Heart right ventricle (tissue), 16 donors: ENCODE measurements at regions not wholly inside any gene's neighbourhood (a gene's known extent, or its start where the extent isn't known, plus 50 kb on each side); places are given as distances from the start of the nearest gene placed in this dataset.

Source experiments
- ATAC-seq, 8 donors: fragments of 200-7000 bp; cut with Tn5 transposase; one replicate each; pipeline ENCODE4 v1.9.1; 2020; ENCODE audit warnings: mild to moderate bottlenecking in 8 of 8, moderate library complexity in 8 of 8, moderate number of reproducible peaks in 1 of 8
- DNase-seq, 2 donors: peaks; one replicate each; pipeline ENCODE4 v3.0.0-alpha.2; 2020
- H3K27ac ChIP-seq, 10 donors: fragments of 200-600 bp; sonication (generic) in 2 of 10; one replicate each; pipeline versions ENCODE4 v1.5.0 to v1.8.0; 2020 to 2022; ENCODE audit warnings: mild to moderate bottlenecking in 3 of 10
- H3K27me3 ChIP-seq, 7 donors: fragments of 200-600 bp; one replicate each; pipeline ENCODE4 v1.8.0; 2021 to 2022; ENCODE audit warnings: mild to moderate bottlenecking in 2 of 7
- H3K36me3 ChIP-seq, 9 donors: fragments of 200-600 bp; sonication (generic) in 1 of 9; one replicate each; pipeline versions ENCODE4 v1.5.0 to v1.8.0; 2020 to 2022; ENCODE audit warnings: mild to moderate bottlenecking in 2 of 9
- H3K4me1 ChIP-seq, 9 donors: fragments of 200-600 bp; sonication (generic) in 1 of 9; one replicate each; pipeline versions ENCODE4 v1.5.0 to v1.8.0; 2020 to 2022; ENCODE audit warnings: mild to moderate bottlenecking in 4 of 9
- H3K4me3 ChIP-seq, 10 donors: fragments of 200-600 bp; sonication (generic) in 2 of 10; one replicate each; pipeline versions ENCODE4 v1.5.0 to v1.8.0; 2020 to 2022; ENCODE audit warnings: mild to moderate bottlenecking in 7 of 10, moderate library complexity in 2 of 10
- H3K9me3 ChIP-seq, 11 donors: fragments of 200-600 bp in 10 of 11; sonication (generic) in 2 of 11; one replicate each; pipeline versions ENCODE4 v1.5.0 to v1.8.0; 2013 to 2022; ENCODE audit warnings: mild to moderate bottlenecking in 2 of 11, control low read depth in 1 of 11, moderate library complexity in 1 of 11
- CTCF ChIP-seq, 9 donors: fragments of 200-600 bp; sonication (generic) in 2 of 9; IDR thresholded peaks; one replicate each; pipeline versions ENCODE4 v1.5.0 to v1.8.0; 2021 to 2022; ENCODE audit warnings: antibody characterized with exemption in 9 of 9, mild to moderate bottlenecking in 5 of 9, moderate library complexity in 1 of 9
- WGBS, 2 donors: extraction: QIAGEN DNeasy Blood & Tissue Kit; methylation state at CpG; one replicate each; pipeline ENCODE4 v1.1.7; 2013; ENCODE audit warnings: inconsistent platforms in 1 of 2; 5-methylcytosine and 5-hydroxymethylcytosine counted together
- intact Hi-C, 10 donors: fragments of 100-400 bp; cut with DNase I; formaldehyde crosslinking; loops; one replicate each; pipeline versions ENCODE4 v1.11.1 to v1.14.2; 2022
- donor health status: Arrhythmogenic right ventricular cardiomyopathy.
- donor health status: ischemic (EF 13 %, LVEDD 7.1; RV severe dilation, severe dysfunction).
- donor health status: healthy with polysubstance abuse.
- donor health status: DM: no; HTN: yes; CAD: no.
- donor health status: DM: no; HTN: no; CAD: no.
- donor health status: ischemic (EF 25% LVEDD 6.9; RV normal size, moderate dysfunction).
- donor health status: ischemic (EF 25% LVEDD 5.7; RV mildly dilated, moderate dysfunction).
- donor health status: healthy.
- donor health status: DM: yes; HTN: yes; CAD: no.
- donor health status: Ischemic cardiomyopathy.
- donor health status: ischemic (EF 35%, LVEDD 5.7; RV mildly dilated, moderate dysfunction).
- donor health status: nonischemic (EF 11% LVEDD 7.7; RV severe dilation, severe dysfunction).
- donor health status: DM: yes; HTN: yes; CAD: no.
- donor health status: PGD.
- donor health status: ischemic (EF 29% LVEDD 5.4; RV normal size, mild dysfunction).
- donor health status: nonischemic (EF 23%, LVEDD 6.1; RV moderate dilation, normal function).

- Histone ChIP-seq H3K9me3 (peaks cover 0 to 43% (median 0%) of the 10 kb centered on the region in 11 donors), H3K36me3 (no peaks in the 10 kb centered on the region), H3K4me1 (no peaks in the 10 kb centered on the region), H3K27me3 (no peaks in the 10 kb centered on the region), H3K4me3 (no peak overlapping the region), H3K27ac (no peak overlapping the region)
- intact Hi-C loops, result no loop called here
- no peak for DNase-seq
- ATAC-seq, result no peak
- no peak for TF ChIP-seq CTCF (IDR thresholded peaks at IDR 0.05)
- 82 to 84% methylated on average over 1 of the region's 1 CpG for WGBS, 2 donors
These were observed 137.6 kb upstream of the THSD7A start for GRCh38 chr7:11969643-11970042.

DNA sequence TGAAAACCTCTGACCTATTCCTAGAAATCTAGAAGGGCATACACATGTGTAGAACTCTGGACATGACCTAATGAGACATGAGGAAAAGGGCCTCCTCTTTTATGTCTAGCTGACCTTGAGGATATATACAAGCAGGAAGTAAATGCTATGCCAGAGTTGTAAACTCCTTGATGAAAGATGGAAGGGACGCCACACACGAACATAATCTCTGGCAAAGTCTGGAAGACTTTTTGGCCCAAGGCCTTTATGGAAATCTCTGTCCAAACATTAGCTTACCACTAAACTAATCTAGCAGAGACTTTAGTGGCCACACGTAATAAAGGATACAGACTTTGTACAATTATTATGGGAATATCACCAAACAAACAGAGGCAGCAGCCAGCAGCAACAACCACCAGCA is 138.1 kb upstream of the THSD7A start:
- WGBS, 2 donors, result 56 to 60% methylated on average over 3 of the region's 3 CpGs
- intact Hi-C loops, result no loop called here

DNA sequence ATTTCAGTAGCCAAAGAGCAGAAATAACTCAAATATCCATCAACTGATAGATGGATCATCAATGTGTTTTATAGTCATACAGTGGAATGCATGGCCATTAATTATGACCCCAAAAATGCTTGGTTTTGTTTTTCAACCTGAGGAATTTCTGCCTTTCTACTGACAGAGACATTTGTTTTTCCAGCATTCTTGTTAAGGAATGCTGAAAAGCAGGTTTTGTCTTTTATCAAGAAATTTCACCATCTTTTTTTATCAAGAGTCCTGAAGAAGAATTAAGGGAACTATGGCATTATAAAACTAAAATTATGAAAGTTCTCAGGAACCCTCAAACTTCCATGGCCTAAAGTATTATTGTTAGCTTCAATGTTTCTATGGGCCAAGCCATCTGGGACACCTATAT is 153.4 kb upstream of the THSD7A start:
- H3K4me3 ChIP-seq, result no peak overlapping the region
- H3K9me3 ChIP-seq, result peaks cover 0 to 37% (median 8%) of the 10 kb centered on the region in 11 donors
- ATAC-seq, result no peak
- DNase-seq, result no peak
- H3K27ac ChIP-seq, result no peak overlapping the region
- no peaks in the 10 kb centered on the region for H3K36me3 ChIP-seq
- intact Hi-C loops, result loop anchor here in 1 of 10 donors (10.0 kb wide), 1 partner anchor 49 kb away; no protein-coding TSS in a partner anchor
- H3K27me3 ChIP-seq, result no peaks in the 10 kb centered on the region
- H3K4me1 ChIP-seq, result no peaks in the 10 kb centered on the region
- no peak for TF ChIP-seq CTCF (IDR thresholded peaks at IDR 0.05)

More for the DNA sequence above, 138.1 kb upstream of the THSD7A start:
- H3K9me3 ChIP-seq, result peaks cover 0 to 48% (median 0%) of the 10 kb centered on the region in 11 donors
- H3K4me3 ChIP-seq, result no peak overlapping the region
- H3K4me1 ChIP-seq, result no peaks in the 10 kb centered on the region
- no peak for TF ChIP-seq CTCF (IDR thresholded peaks at IDR 0.05)
- H3K36me3 ChIP-seq, result no peaks in the 10 kb centered on the region
- H3K27me3 ChIP-seq, result no peaks in the 10 kb centered on the region
- no peak overlapping the region for H3K27ac ChIP-seq
- no peak for ATAC-seq
- DNase-seq, result no peak

DNA sequence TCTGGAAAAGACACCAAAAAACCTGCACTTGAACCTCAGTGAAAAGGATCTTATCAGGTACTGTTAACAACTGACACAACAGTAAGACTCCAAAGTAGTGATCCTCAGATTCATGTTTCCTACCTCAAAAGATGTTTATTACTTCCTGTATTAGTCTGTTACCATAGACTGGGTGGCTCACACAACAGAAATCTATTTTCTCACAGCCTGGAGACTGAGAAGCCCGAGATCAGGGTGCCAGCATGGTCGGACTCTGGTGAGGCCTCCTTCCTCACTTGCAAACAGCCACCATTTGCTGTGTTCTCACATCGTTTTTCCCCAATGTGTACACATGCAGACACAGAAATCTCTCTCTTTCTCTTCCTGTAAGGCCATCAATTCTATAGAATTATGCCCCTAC is 154.0 kb upstream of the THSD7A start:
- DNase-seq (no peak), ATAC-seq (no peak)
- WGBS, 2 donors, result 76 to 77% methylated on average over 3 of the region's 3 CpGs
- peaks cover 0 to 36% (median 8%) of the 10 kb centered on the region in 11 donors for H3K9me3 ChIP-seq
- no peak overlapping the region for H3K27ac ChIP-seq
- intact Hi-C loops, result loop anchor here in 2 of 10 donors (2.0 to 10.0 kb wide), 2 partner anchors 31 to 49 kb away; no protein-coding TSS in a partner anchor
- no peaks in the 10 kb centered on the region for H3K4me1 ChIP-seq
- no peaks in the 10 kb centered on the region for H3K27me3 ChIP-seq
- H3K4me3 ChIP-seq, result no peak overlapping the region
- no peak for TF ChIP-seq CTCF (IDR thresholded peaks at IDR 0.05)
- no peaks in the 10 kb centered on the region for H3K36me3 ChIP-seq
